Head of caudate nucleus (tissue), 42 donors: ENCODE measurements at regions not wholly inside any gene's neighbourhood (a gene's known extent, or its start where the extent isn't known, plus 50 kb on each side); places are given as distances from the start of the nearest gene placed in this dataset.
"Not testable (repeated sequence)": the region's sequence is repeated elsewhere in the genome, so short reads cannot be mapped to it uniquely, and the experiment has no call there.

Source experiments
- DNase-seq, 42 donors: peaks; one replicate each; pipeline versions ENCODE4 v3.0.0 to v3.0.0-alpha.2; 2020 to 2021; ENCODE audit warnings: mixed read lengths in 7 of 42
- intact Hi-C: fragments of 100-400 bp; cut with DNase I; formaldehyde crosslinking; loops from one replicate; pipeline ENCODE4 v1.15.0; 2022

GRCh38 chr4:77353724-77354315 is 196.8 kb downstream of the CCNG2 start:
- intact Hi-C loops, result loop anchor here (10.0 kb wide), 1 partner anchor 109 kb away; no protein-coding TSS in a partner anchor
- not testable (repeated sequence) for DNase-seq

GRCh38 chr4:77354550-77354949 is 197.5 kb downstream of the CCNG2 start:
- DNase-seq, result no peak
- intact Hi-C loops, result loop anchor here (10.0 kb wide), 1 partner anchor 110 kb away; no protein-coding TSS in a partner anchor

GRCh38 chr4:77355731-77356130 is 198.7 kb downstream of the CCNG2 start:
- intact Hi-C loops, result loop anchor here (10.0 kb wide), 1 partner anchor 111 kb away; no protein-coding TSS in a partner anchor

GRCh38 chr4:77358315-77358928 is 201.4 kb downstream of the CCNG2 start:
- DNase-seq, result peak in 21 of 42 donors; percentile 4 to 67 (median 26)

More at GRCh38 chr4:77355731-77356130, 198.7 kb downstream of the CCNG2 start:
- DNase-seq, result no peak

GRCh38 chr4:77360451-77360850 is 203.4 kb downstream of the CCNG2 start:
- DNase-seq, result no peak
- intact Hi-C loops, result no loop called here

More at GRCh38 chr4:77358315-77358928, 201.4 kb downstream of the CCNG2 start:
- intact Hi-C loops, result loop anchor here (10.0 kb wide), 1 partner anchor 114 kb away; no protein-coding TSS in a partner anchor

GRCh38 chr4:77366876-77367275 is 209.9 kb downstream of the CCNG2 start:
- DNase-seq, intact Hi-C loops: not testable (repeated sequence)

GRCh38 chr4:77367638-77368037 is 210.6 kb downstream of the CCNG2 start:
- DNase-seq, result no peak
- intact Hi-C loops, result no loop called here

GRCh38 chr4:77372375-77372774 is 215.4 kb downstream of the CCNG2 start:
- intact Hi-C loops, result no loop called here
- DNase-seq, result no peak

- intact Hi-C loops, result no loop called here
- DNase-seq, result no peak
Measured at GRCh38 chr4:77375866-77376607, 219.0 kb downstream of the CCNG2 start.

- no peak for DNase-seq
- intact Hi-C loops, result no loop called here
Measured at GRCh38 chr4:77376788-77377460, 219.9 kb downstream of the CCNG2 start.

- intact Hi-C loops, result loop anchor here (2.0 to 10.0 kb wide), 2 partner anchors 49 to 221 kb away; partner anchors contain the start of gene CXCL13
Measured at GRCh38 chr4:77384094-77384493, 221.5 kb upstream of the CXCL13 start.

GRCh38 chr4:77385124-77385969 is 220.3 kb upstream of the CXCL13 start:
- intact Hi-C loops, result loop anchor here (2.0 to 10.0 kb wide), 2 partner anchors 47 to 219 kb away; partner anchors contain the start of gene CXCL13

More at GRCh38 chr4:77384094-77384493, 221.5 kb upstream of the CXCL13 start:
- DNase-seq, result no peak

GRCh38 chr4:77393996-77394395 is 211.6 kb upstream of the CXCL13 start:
- intact Hi-C loops, result no loop called here
- DNase-seq, result no peak

More at GRCh38 chr4:77385124-77385969, 220.3 kb upstream of the CXCL13 start:
- peak; percentile 25 to 89 (median 73) for DNase-seq

- DNase-seq, result no peak
- intact Hi-C loops, result no loop called here
Measured at GRCh38 chr4:77395481-77395880, 210.1 kb upstream of the CXCL13 start.

- DNase-seq, result no peak
- intact Hi-C loops, result no loop called here
Measured at GRCh38 chr4:77398256-77398655, 207.4 kb upstream of the CXCL13 start.

- intact Hi-C loops, result no loop called here
- DNase-seq, result no peak
Measured at GRCh38 chr4:77399831-77400230, 205.8 kb upstream of the CXCL13 start.

GRCh38 chr4:77413766-77414165 is 191.9 kb upstream of the CXCL13 start:
- DNase-seq, result no peak
- intact Hi-C loops, result no loop called here

- intact Hi-C loops, result no loop called here
- no peak for DNase-seq
Measured at GRCh38 chr4:77415689-77416088, 189.9 kb upstream of the CXCL13 start.
